Omental fat pad (tissue), 3 donors: ENCODE measurements at regions not wholly inside any gene's neighbourhood (a gene's known extent, or its start where the extent isn't known, plus 50 kb on each side); places are given as distances from the start of the nearest gene placed in this dataset.
A peak's percentile ranks its signal among the peaks of the same experiment; 100 is the strongest.

Source experiments
- ATAC-seq: fragments of 150-250 bp; one replicate; pipeline ENCODE4 v1.9.1; 2016; ENCODE audit warnings: mild to moderate bottlenecking, moderate library complexity; ENCODE audit not compliant: low FRiP score
- DNase-seq: peaks from one replicate; pipeline ENCODE4 v3.0.0-alpha.2; 2019; ENCODE audit warnings: low spot score
- CTCF ChIP-seq, 3 donors: fragments of 450-650 bp; IDR thresholded peaks; one replicate each; pipeline ENCODE4 v1.5.1; 2016 to 2017; ENCODE audit warnings: antibody characterized with exemption in 3 of 3, mild to moderate bottlenecking in 3 of 3, moderate library complexity in 2 of 3

GRCh38 chr10:3892440-3893425 is 107.7 kb upstream of the KLF6 start:
- no peak for TF ChIP-seq CTCF (IDR thresholded peaks at IDR 0.05)
- ATAC-seq = no peak
- DNase-seq = no peak

- ATAC-seq (no peak), DNase-seq (no peak)
- no peak for TF ChIP-seq CTCF (IDR thresholded peaks at IDR 0.05)
Observed at GRCh38 chr10:3891396-3891795, 106.4 kb upstream of the KLF6 start.

- ATAC-seq = no peak
- DNase-seq = no peak
Observed at GRCh38 chr10:3890602-3891352, 105.8 kb upstream of the KLF6 start.

GRCh38 chr10:3889961-3890522 is 105.0 kb upstream of the KLF6 start:
- no peak for ATAC-seq
- TF ChIP-seq CTCF (IDR thresholded peaks at IDR 0.05) = no peak
- no peak for DNase-seq

More at GRCh38 chr10:3890602-3891352, 105.8 kb upstream of the KLF6 start:
- TF ChIP-seq CTCF (IDR thresholded peaks at IDR 0.05) = no peak

- no peak for DNase-seq
- peak; percentile 52 for ATAC-seq
- no peak for TF ChIP-seq CTCF (IDR thresholded peaks at IDR 0.05)
Observed at GRCh38 chr10:3887885-3888476, 103.0 kb upstream of the KLF6 start.

- ATAC-seq = no peak
- no peak for DNase-seq
Observed at GRCh38 chr10:3887404-3887803, 102.4 kb upstream of the KLF6 start.

More at GRCh38 chr10:3887404-3887803, 102.4 kb upstream of the KLF6 start:
- no peak for TF ChIP-seq CTCF (IDR thresholded peaks at IDR 0.05)
